ENCODE measurements at regions not wholly inside any gene's neighbourhood (a gene's known extent, or its start where the extent isn't known, plus 50 kb on each side); places are given as distances from the start of the nearest gene placed in this dataset.

DNA sequence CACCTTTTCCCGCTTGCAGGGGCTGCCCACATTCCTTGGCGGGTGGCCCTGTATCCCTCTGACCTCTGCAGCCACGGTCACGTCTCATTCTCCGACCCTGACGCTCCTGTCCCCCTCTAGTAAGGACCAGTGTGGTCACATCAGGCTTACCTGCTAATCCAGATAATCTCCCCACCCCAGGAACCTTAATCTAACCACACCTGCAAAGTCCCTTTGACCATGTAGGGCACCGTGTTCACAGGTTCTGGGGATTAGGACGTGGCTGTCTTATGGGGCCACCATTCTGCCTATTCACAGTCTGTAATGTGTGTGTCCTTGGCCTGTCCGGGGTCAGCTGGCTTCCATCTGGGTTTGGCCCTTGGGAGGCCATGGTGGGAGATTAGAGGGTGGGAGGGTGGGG, 368.9 kb downstream of the AACS start:
- H3K4me3 ChIP-seq (replicated peaks; ENCODE audit: insufficient read depth, low read length) = no peak overlapping the region
- TF ChIP-seq, protein P1, sequence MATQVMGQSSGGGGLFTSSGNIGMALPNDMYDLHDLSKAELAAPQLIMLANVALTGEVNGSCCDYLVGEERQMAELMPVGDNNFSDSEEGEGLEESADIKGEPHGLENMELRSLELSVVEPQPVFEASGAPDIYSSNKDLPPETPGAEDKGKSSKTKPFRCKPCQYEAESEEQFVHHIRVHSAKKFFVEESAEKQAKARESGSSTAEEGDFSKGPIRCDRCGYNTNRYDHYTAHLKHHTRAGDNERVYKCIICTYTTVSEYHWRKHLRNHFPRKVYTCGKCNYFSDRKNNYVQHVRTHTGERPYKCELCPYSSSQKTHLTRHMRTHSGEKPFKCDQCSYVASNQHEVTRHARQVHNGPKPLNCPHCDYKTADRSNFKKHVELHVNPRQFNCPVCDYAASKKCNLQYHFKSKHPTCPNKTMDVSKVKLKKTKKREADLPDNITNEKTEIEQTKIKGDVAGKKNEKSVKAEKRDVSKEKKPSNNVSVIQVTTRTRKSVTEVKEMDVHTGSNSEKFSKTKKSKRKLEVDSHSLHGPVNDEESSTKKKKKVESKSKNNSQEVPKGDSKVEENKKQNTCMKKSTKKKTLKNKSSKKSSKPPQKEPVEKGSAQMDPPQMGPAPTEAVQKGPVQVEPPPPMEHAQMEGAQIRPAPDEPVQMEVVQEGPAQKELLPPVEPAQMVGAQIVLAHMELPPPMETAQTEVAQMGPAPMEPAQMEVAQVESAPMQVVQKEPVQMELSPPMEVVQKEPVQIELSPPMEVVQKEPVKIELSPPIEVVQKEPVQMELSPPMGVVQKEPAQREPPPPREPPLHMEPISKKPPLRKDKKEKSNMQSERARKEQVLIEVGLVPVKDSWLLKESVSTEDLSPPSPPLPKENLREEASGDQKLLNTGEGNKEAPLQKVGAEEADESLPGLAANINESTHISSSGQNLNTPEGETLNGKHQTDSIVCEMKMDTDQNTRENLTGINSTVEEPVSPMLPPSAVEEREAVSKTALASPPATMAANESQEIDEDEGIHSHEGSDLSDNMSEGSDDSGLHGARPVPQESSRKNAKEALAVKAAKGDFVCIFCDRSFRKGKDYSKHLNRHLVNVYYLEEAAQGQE (IDR thresholded peaks at IDR 0.05; ENCODE audit: insufficient replicate concordance, low read depth) = no peak
- TF ChIP-seq POLR2AphosphoS5 (IDR thresholded peaks at IDR 0.05; ENCODE audit: low read depth) = no peak
- no peak for TF ChIP-seq GABPA (IDR thresholded peaks at IDR 0.05; ENCODE audit: low read depth)
- no peak for TF ChIP-seq SPI1 (IDR thresholded peaks at IDR 0.05; ENCODE audit: borderline replicate concordance, low read depth)
- TF ChIP-seq, protein P2, sequence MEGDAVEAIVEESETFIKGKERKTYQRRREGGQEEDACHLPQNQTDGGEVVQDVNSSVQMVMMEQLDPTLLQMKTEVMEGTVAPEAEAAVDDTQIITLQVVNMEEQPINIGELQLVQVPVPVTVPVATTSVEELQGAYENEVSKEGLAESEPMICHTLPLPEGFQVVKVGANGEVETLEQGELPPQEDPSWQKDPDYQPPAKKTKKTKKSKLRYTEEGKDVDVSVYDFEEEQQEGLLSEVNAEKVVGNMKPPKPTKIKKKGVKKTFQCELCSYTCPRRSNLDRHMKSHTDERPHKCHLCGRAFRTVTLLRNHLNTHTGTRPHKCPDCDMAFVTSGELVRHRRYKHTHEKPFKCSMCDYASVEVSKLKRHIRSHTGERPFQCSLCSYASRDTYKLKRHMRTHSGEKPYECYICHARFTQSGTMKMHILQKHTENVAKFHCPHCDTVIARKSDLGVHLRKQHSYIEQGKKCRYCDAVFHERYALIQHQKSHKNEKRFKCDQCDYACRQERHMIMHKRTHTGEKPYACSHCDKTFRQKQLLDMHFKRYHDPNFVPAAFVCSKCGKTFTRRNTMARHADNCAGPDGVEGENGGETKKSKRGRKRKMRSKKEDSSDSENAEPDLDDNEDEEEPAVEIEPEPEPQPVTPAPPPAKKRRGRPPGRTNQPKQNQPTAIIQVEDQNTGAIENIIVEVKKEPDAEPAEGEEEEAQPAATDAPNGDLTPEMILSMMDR (IDR thresholded peaks at IDR 0.05; ENCODE audit: insufficient read depth, low read length) = no peak
- no peak for DNase-seq (ENCODE audit: low read depth in 1 of 2, low spot score in 1 of 2)
- no peak overlapping the region for H3K27ac ChIP-seq (replicated peaks)
- H3K27me3 ChIP-seq (ENCODE audit: insufficient read depth, poor library complexity, severe bottlenecking) = no peaks in the 10 kb centered on the region

DNA sequence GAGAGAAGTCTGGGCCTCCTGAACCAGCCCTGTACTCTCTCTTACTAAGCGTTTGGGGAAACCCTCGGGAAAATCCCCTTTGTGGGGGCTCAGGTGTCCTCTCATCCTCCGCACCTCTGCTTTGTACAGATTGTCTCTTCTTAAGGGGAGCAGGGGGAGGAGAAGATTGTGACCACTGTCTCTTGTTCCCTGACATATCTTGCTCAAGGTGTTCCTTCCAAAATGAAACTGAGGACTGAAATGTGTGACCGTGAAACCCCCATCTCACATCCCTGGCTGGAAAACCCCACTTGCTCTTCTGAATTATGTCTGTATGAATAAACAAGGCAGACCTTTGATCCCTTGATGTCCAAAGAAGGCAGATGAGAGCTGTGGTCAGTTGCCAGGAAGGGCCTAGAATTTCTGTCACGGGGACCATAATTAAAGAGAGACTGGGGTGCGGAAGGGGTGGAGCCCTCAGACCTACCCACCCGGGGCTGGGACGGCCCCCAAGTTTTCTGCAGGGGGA, 369.8 kb downstream of the AACS start:
- no peaks in the 10 kb centered on the region for H3K27me3 ChIP-seq (ENCODE audit: insufficient read depth, poor library complexity, severe bottlenecking)
- no peak overlapping the region for H3K27ac ChIP-seq (replicated peaks)
- H3K4me3 ChIP-seq (replicated peaks; ENCODE audit: insufficient read depth, low read length) = no peak overlapping the region
- no peak for DNase-seq (ENCODE audit: low read depth in 1 of 2, low spot score in 1 of 2)
- TF ChIP-seq SPI1 (IDR thresholded peaks at IDR 0.05; ENCODE audit: borderline replicate concordance, low read depth) = no peak
- no peak for TF ChIP-seq POLR2AphosphoS5 (IDR thresholded peaks at IDR 0.05; ENCODE audit: low read depth)
- TF ChIP-seq, protein P2 (IDR thresholded peaks at IDR 0.05; ENCODE audit: insufficient read depth, low read length) = no peak
- TF ChIP-seq GABPA (IDR thresholded peaks at IDR 0.05; ENCODE audit: low read depth) = no peak
- TF ChIP-seq, protein P1 (IDR thresholded peaks at IDR 0.05; ENCODE audit: insufficient replicate concordance, low read depth) = no peak

DNA sequence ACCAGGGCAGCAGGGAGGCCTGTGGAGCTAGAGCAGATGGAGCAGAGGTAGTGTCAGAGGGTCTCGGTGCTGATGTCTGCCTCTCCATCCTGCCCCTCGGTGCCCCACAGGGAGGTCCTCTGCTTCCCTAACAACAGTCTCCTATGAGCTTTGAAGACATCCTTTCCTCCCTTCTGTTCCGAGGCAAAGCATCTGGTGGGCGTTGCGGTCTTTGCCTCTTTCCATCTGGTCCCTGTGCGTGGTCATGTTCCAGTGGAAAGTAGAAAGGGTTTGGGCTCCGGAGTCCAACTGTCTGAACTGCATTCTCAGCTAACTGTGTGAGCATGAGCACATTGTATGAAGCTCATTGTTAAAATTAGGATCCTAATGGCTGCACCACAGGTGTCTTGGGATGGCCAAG, 370.6 kb downstream of the AACS start:
- no peaks in the 10 kb centered on the region for H3K27me3 ChIP-seq (ENCODE audit: insufficient read depth, poor library complexity, severe bottlenecking)
- no peak overlapping the region for H3K4me3 ChIP-seq (replicated peaks; ENCODE audit: insufficient read depth, low read length)
- DNase-seq (ENCODE audit: low read depth in 1 of 2, low spot score in 1 of 2) = no peak
- TF ChIP-seq POLR2AphosphoS5 (IDR thresholded peaks at IDR 0.05; ENCODE audit: low read depth) = no peak
- TF ChIP-seq, protein P1 (IDR thresholded peaks at IDR 0.05; ENCODE audit: insufficient replicate concordance, low read depth) = no peak
- TF ChIP-seq GABPA (IDR thresholded peaks at IDR 0.05; ENCODE audit: low read depth) = no peak
- no peak for TF ChIP-seq SPI1 (IDR thresholded peaks at IDR 0.05; ENCODE audit: borderline replicate concordance, low read depth)
- TF ChIP-seq, protein P2 (IDR thresholded peaks at IDR 0.05; ENCODE audit: insufficient read depth, low read length) = no peak
- H3K27ac ChIP-seq (replicated peaks) = no peak overlapping the region

All from HL-60 (cell line).